ENCODE measurements at regions not wholly inside any gene's neighbourhood (a gene's known extent, or its start where the extent isn't known, plus 50 kb on each side); places are given as distances from the start of the nearest gene placed in this dataset.
"Not testable (repeated sequence)": the region's sequence is repeated elsewhere in the genome, so short reads cannot be mapped to it uniquely, and the experiment has no call there.

- intact Hi-C loops (cut with DNase I), result no loop called here
- Histone ChIP-seq H3K36me3 (no peaks in the 10 kb centered on the region), H3K27me3 (no peaks in the 10 kb centered on the region), H3K4me3 (no peak overlapping the region), H3K27ac (no peak overlapping the region), H3K9me3 (no peaks in the 10 kb centered on the region), H3K4me1 (peaks cover 0 to 11% (median 0%) of the 10 kb centered on the region in 3 donors)
- no peak for DNase-seq
- 87 to 89% methylated on average over 2 of the region's 2 CpGs for WGBS, 2 donors
- TF ChIP-seq POLR2A (IDR thresholded peaks at IDR 0.05), result no peak
- no peak for TF ChIP-seq CTCF (IDR thresholded peaks at IDR 0.05)
These were observed 76.1 kb upstream of the SRRM3 start for GRCh38 chr7:76125560-76125959.

- no peak overlapping the region for H3K27ac ChIP-seq
- H3K4me1 ChIP-seq, result peaks cover 0 to 11% (median 0%) of the 10 kb centered on the region in 3 donors
- TF ChIP-seq POLR2A (IDR thresholded peaks at IDR 0.05) (no peak), CTCF (IDR thresholded peaks at IDR 0.05) (no peak)
- H3K9me3 ChIP-seq, result no peaks in the 10 kb centered on the region
- 85 to 86% methylated on average over 4 of the region's 4 CpGs for WGBS, 2 donors
- DNase-seq, result no peak
- H3K27me3 ChIP-seq, result peaks cover 0 to 3% (median 0%) of the 10 kb centered on the region in 4 donors
- H3K36me3 ChIP-seq, result no peaks in the 10 kb centered on the region
- intact Hi-C loops (cut with DNase I), result no loop called here
- no peak overlapping the region for H3K4me3 ChIP-seq
These were observed 75.1 kb upstream of the SRRM3 start for GRCh38 chr7:76126632-76127031.

- Histone ChIP-seq H3K27me3 (peaks cover 0 to 11% (median 0%) of the 10 kb centered on the region in 4 donors), H3K27ac (no peak overlapping the region), H3K4me1 (no peaks in the 10 kb centered on the region), H3K4me3 (no peak overlapping the region), H3K36me3 (no peaks in the 10 kb centered on the region), H3K9me3 (no peaks in the 10 kb centered on the region)
- 72 to 76% methylated on average over 5 of the region's 5 CpGs for WGBS, 2 donors
- intact Hi-C loops (cut with DNase I), result no loop called here
- TF ChIP-seq CTCF (IDR thresholded peaks at IDR 0.05) (no peak), POLR2A (IDR thresholded peaks at IDR 0.05) (no peak)
- no peak for DNase-seq
These were observed 72.3 kb upstream of the SRRM3 start for GRCh38 chr7:76129366-76129765.

- H3K9me3 ChIP-seq, result no peaks in the 10 kb centered on the region
- H3K4me1 ChIP-seq, result no peaks in the 10 kb centered on the region
- no peak overlapping the region for H3K27ac ChIP-seq
- TF ChIP-seq POLR2A (IDR thresholded peaks at IDR 0.05), result no peak
- peaks cover 0 to 11% (median 0%) of the 10 kb centered on the region in 4 donors for H3K27me3 ChIP-seq
- no peaks in the 10 kb centered on the region for H3K36me3 ChIP-seq
- WGBS, 2 donors, result 86 to 89% methylated on average over 8 of the region's 8 CpGs
- no peak overlapping the region for H3K4me3 ChIP-seq
- no peak for DNase-seq
- intact Hi-C loops (cut with DNase I), result no loop called here
These were observed 71.9 kb upstream of the SRRM3 start for GRCh38 chr7:76129836-76130235.

DNA sequence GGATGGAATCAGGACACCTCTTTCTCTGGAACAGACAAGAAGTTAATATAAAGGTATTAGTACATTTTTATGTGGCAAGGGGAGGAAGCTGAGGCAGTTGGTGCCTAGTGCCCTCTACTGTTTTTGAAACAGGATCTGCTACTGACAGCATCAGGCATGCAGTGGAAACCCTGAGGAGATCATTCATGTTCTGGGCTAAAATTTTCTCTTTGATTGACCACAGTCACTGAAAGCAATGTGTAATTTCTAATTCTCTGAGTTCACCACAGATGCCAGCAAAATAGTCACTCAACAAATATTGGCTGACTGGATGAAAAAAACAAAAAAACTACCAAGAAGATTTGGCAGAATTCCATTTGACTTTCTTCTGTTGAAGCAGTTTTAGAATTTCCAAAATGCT is 71.0 kb upstream of the SRRM3 start:
- intact Hi-C loops (cut with DNase I); H3K27ac ChIP-seq; DNase-seq; H3K36me3 ChIP-seq; H3K4me1 ChIP-seq; H3K4me3 ChIP-seq; H3K9me3 ChIP-seq: not testable (repeated sequence)
- peaks cover 0 to 17% (median 0%) of the 10 kb centered on the region in 4 donors for H3K27me3 ChIP-seq
- TF ChIP-seq CTCF (IDR thresholded peaks at IDR 0.05), result peak in 5 of 6 experiments; percentile 26 to 53 (median 32)

DNA sequence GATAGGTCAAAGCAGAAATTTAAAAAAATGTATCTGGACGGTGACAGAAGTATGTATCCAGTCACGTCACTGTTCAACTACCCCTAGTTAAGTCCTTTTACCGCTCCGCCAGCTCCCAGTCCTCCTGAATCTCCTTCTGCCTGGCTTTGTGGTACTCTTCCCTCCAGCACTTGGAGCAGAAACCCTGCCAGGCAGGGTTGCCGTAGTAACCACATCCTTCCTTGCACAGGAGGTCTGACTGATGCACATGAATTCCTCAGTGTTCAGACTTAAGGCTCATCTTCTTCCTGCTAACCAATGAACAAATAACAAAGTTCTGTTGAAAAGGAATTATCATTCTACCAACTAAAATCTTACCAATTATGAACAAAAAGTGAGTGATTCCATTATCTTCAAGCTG is 69.8 kb upstream of the SRRM3 start:
- WGBS, 2 donors, result 78 to 79% methylated on average over 5 of the region's 5 CpGs
- H3K4me3 ChIP-seq; H3K4me1 ChIP-seq; DNase-seq; H3K36me3 ChIP-seq; H3K27ac ChIP-seq; intact Hi-C loops (cut with DNase I); H3K9me3 ChIP-seq: not testable (repeated sequence)
- peaks cover 0 to 20% (median 0%) of the 10 kb centered on the region in 4 donors for H3K27me3 ChIP-seq
